Tibial nerve (tissue), 4 donors: ENCODE measurements at regions not wholly inside any gene's neighbourhood (a gene's known extent, or its start where the extent isn't known, plus 50 kb on each side); places are given as distances from the start of the nearest gene placed in this dataset.
"Not testable (repeated sequence)": the region's sequence is repeated elsewhere in the genome, so short reads cannot be mapped to it uniquely, and the experiment has no call there.

ENCODE experiments used
- DNase-seq, 2 donors: peaks; one replicate each; pipeline ENCODE4 v3.0.0-alpha.2; 2019; ENCODE audit warnings: low spot score in 2 of 2
- H3K27ac ChIP-seq, 4 donors: fragments of 200-600 bp; sonication (generic) in 3 of 4; one replicate each; pipeline ENCODE4 v1.5.1; 2017 to 2019; ENCODE audit warnings: mild to moderate bottlenecking in 1 of 4
- H3K27me3 ChIP-seq, 2 donors: fragments of 200-600 bp; sonication (generic) in 1 of 2; one replicate each; pipeline versions ENCODE4 v1.5.1 to v1.6.0; 2017 to 2019
- H3K36me3 ChIP-seq, 3 donors: fragments of 200-600 bp; sonication (generic); one replicate each; pipeline ENCODE4 v1.5.1; 2018 to 2019
- H3K4me1 ChIP-seq, 4 donors: fragments of 200-600 bp; sonication (generic) in 3 of 4; one replicate each; pipeline ENCODE4 v1.5.1; 2017 to 2019
- H3K4me3 ChIP-seq, 4 donors: fragments of 200-600 bp; sonication (generic) in 3 of 4; one replicate each; pipeline ENCODE4 v1.5.1; 2017 to 2019; ENCODE audit warnings: mild to moderate bottlenecking in 1 of 4, moderate library complexity in 1 of 4
- H3K9me3 ChIP-seq, 4 donors: fragments of 200-600 bp; sonication (generic) in 3 of 4; one replicate each; pipeline ENCODE4 v1.5.1; 2017 to 2019
- CTCF ChIP-seq, 5 experiments: fragments of 200-600 bp in 3 of 5; fragments of 450-650 bp in 2 of 5; sonication (generic) in 3 of 5; IDR thresholded peaks; one replicate each; pipeline ENCODE4 v1.5.1; 2016 to 2019; ENCODE audit warnings: antibody characterized with exemption in 5 of 5, mild to moderate bottlenecking in 3 of 5, moderate library complexity in 2 of 5
- EP300 ChIP-seq, 2 donors: sonication (generic); formaldehyde crosslinking; IDR thresholded peaks; one replicate each; pipeline ENCODE4 v1.6.1; 2017; ENCODE audit warnings: antibody characterized with exemption in 2 of 2, mild to moderate bottlenecking in 1 of 2
- POLR2A ChIP-seq, 2 donors: fragments of 450-650 bp; IDR thresholded peaks; one replicate each; pipeline ENCODE4 v1.6.1; 2017; ENCODE audit warnings: antibody characterized with exemption in 2 of 2, mild to moderate bottlenecking in 2 of 2, moderate library complexity in 2 of 2
- WGBS, 2 donors: methylation state at CpG; one replicate each; pipeline ENCODE4 v1.1.5; 2018; 5-methylcytosine and 5-hydroxymethylcytosine counted together

- DNase-seq: no peak
- WGBS, 2 donors: 47 to 50% methylated on average over 4 of the region's 4 CpGs
- Histone ChIP-seq H3K4me3 (no peak overlapping the region), H3K27ac (no peak overlapping the region), H3K27me3 (no peaks in the 10 kb centered on the region), H3K4me1 (peaks cover 0 to 7% (median 3%) of the 10 kb centered on the region in 4 donors), H3K36me3 (no peaks in the 10 kb centered on the region), H3K9me3 (no peaks in the 10 kb centered on the region)
- no peak for TF ChIP-seq EP300 (IDR thresholded peaks at IDR 0.05)
- no peak for TF ChIP-seq CTCF (IDR thresholded peaks at IDR 0.05)
- no peak for TF ChIP-seq POLR2A (IDR thresholded peaks at IDR 0.05)
Observed at GRCh38 chr14:71566276-71566675, 366.0 kb upstream of the RGS6 start.

GRCh38 chr14:71567499-71568133 is 364.6 kb upstream of the RGS6 start:
- H3K4me3 ChIP-seq, H3K27me3 ChIP-seq, H3K9me3 ChIP-seq, H3K27ac ChIP-seq, DNase-seq, H3K4me1 ChIP-seq, H3K36me3 ChIP-seq: not testable (repeated sequence)
- 95 to 100% methylated on average over 2 of the region's 2 CpGs for WGBS, 2 donors

GRCh38 chr14:71574976-71575375 is 357.3 kb upstream of the RGS6 start:
- WGBS, 2 donors: 17 to 25% methylated on average over 2 of the region's 2 CpGs
- no peak overlapping the region for H3K4me3 ChIP-seq
- no peaks in the 10 kb centered on the region for H3K36me3 ChIP-seq
- H3K27me3 ChIP-seq: no peaks in the 10 kb centered on the region
- H3K27ac ChIP-seq: peak overlapping the region in 2 of 4 donors; percentile 64 to 72
- TF ChIP-seq POLR2A (IDR thresholded peaks at IDR 0.05) (no peak), EP300 (IDR thresholded peaks at IDR 0.05) (peak in 1 of 2 donors; percentile 74), CTCF (IDR thresholded peaks at IDR 0.05) (no peak)
- peaks cover 0 to 36% (median 7%) of the 10 kb centered on the region in 4 donors for H3K4me1 ChIP-seq
- no peaks in the 10 kb centered on the region for H3K9me3 ChIP-seq
- no peak for DNase-seq

GRCh38 chr14:71576472-71576871 is 355.8 kb upstream of the RGS6 start:
- WGBS, 2 donors: 98 to 100% methylated on average over 2 of the region's 2 CpGs
- peak overlapping the region in 2 of 4 donors; percentile 64 to 72 for H3K27ac ChIP-seq
- no peak for DNase-seq
- no peaks in the 10 kb centered on the region for H3K27me3 ChIP-seq
- no peaks in the 10 kb centered on the region for H3K36me3 ChIP-seq
- TF ChIP-seq POLR2A (IDR thresholded peaks at IDR 0.05) (no peak), CTCF (IDR thresholded peaks at IDR 0.05) (no peak), EP300 (IDR thresholded peaks at IDR 0.05) (no peak)
- H3K4me3 ChIP-seq: no peak overlapping the region
- peaks cover 0 to 36% (median 7%) of the 10 kb centered on the region in 4 donors for H3K4me1 ChIP-seq
- H3K9me3 ChIP-seq: no peaks in the 10 kb centered on the region

GRCh38 chr14:71579331-71579730 is 352.9 kb upstream of the RGS6 start:
- H3K36me3 ChIP-seq: no peaks in the 10 kb centered on the region
- no peak overlapping the region for H3K4me3 ChIP-seq
- no peak overlapping the region for H3K27ac ChIP-seq
- H3K4me1 ChIP-seq: peaks cover 0 to 44% (median 9%) of the 10 kb centered on the region in 4 donors
- H3K9me3 ChIP-seq: no peaks in the 10 kb centered on the region
- H3K27me3 ChIP-seq: no peaks in the 10 kb centered on the region
- DNase-seq: no peak
- no peak for TF ChIP-seq POLR2A (IDR thresholded peaks at IDR 0.05)
- no peak for TF ChIP-seq EP300 (IDR thresholded peaks at IDR 0.05)
- no peak for TF ChIP-seq CTCF (IDR thresholded peaks at IDR 0.05)
- WGBS, 2 donors: 88 to 89% methylated on average over 3 of the region's 3 CpGs
